NCI-H774 (cell line): ENCODE measurements at regions not wholly inside any gene's neighbourhood (a gene's known extent, or its start where the extent isn't known, plus 50 kb on each side); places are given as distances from the start of the nearest gene placed in this dataset.

ENCODE experiments used
- DNase-seq: peaks from one replicate; lab custom pipeline; 2025; lab: John Stamatoyannopoulos, UW

DNA sequence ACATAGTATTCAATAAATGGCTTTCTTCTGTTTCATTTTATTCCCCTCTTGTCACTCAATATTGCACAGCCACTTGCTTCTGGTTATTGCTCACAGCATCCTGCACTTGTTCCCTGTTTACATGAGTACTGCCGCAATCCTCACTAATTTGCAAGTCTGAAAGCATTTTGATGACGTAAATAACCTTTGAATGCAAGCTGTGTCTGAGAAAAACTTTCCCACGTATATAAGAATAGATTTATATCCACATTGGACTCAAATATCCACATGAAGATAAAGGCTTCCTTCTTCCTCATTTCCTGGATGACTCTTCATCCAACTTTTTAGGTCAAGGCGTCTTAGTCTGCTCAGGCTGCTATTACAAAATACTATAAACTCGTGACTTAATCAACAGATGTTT lies 88.2 kb upstream of the DAP start:
- no peak for DNase-seq

- no peak for DNase-seq
These were observed 83.0 kb upstream of the DAP start for GRCh38 chr5:10844016-10844415.

DNA sequence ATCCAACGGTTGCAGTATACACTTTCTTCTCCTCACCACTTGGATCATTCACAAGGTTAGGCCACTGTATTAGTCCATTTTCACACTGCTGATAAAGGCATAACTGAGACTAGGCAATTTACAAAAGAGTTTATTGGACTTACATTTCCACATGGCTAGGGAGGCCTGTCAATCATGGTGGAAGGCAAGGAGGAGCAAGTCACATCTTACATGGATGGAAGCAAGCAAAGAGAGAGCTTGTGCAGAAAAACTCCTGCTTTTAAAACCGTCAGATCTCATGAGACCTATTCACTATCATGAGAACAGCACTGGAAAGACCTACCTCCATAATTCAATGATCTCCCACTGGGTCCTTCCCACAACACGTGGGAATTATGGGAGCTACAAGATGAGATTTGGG lies 81.8 kb upstream of the DAP start:
- no peak for DNase-seq

GRCh38 chr5:10839916-10840599 lies 79.0 kb upstream of the DAP start:
- no peak for DNase-seq

DNA sequence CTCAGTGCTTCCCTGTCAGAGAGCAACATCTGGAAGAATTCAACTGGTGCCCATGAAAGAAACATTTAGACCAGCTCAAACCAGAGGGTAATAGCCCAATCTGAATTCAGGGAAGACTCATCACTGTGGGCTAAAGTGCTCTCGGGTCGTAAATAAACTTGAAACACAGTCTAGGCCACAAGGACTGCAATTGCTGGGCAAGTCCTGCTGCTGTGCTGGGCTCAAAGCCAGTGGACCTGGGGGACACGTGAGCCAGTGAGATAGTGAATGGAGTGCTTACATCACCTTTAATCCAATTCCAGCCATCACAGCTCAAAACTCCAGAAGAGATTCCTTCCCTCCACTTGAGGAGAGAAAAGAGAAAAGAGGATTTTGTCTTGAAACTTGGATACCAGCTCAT lies 78.1 kb upstream of the DAP start:
- DNase-seq, result no peak

DNA sequence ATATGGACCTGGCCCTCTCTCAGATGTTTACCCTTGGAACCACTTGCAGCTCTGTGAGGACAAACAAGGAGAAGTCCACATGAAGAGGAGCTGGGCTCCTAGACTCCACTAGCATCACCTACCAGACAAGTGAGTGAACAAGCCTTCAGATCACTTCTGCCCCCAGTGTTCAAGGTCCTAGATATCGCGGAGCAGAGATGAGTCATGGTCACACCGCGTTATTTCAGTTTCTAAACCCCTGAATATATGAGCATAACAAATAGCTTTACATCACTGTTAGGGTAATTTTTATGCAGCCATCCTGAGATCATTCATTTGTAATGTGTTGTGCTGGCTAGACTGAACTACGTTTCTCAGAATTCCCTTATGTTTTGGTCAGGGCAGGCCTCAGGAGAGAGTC lies 77.0 kb upstream of the DAP start:
- no peak for DNase-seq

DNA sequence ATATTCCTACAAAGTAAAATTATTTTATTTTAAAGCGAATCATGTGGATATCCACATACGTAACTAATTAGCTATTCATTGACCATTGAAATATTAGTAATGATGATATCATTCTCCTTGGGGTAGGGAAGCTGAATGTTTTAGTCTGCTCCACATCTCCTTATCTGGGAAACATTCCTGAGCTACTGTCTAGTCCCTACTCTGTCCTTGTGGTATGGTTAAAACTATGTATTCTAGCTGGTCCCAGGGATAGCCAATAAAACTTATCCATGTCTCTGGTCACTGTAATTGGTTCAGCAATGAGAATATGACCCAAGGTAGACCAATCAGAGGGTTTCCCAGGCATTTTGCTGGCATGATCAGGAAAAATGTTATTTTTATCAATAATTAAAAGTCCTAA lies 76.0 kb upstream of the DAP start:
- DNase-seq, result no peak

DNA sequence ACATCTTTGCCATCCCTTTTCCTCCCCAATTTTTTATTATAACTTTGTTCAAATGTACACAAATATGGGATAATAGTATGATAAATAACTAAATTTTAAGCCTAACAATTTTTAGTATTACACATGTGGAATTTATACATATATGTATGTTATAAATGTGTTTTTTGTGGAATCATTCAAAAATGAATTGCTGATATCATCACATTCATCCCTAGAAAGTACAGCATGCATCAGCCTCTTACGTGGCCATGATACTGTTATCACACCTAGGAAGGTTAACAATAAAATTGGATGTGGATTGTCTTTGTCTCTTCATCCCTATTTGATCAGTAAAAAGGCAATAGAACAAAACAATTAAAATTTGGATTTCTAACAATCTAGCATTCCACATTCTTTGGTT lies 73.7 kb upstream of the DAP start:
- no peak for DNase-seq

GRCh38 chr5:10832987-10833386 lies 72.0 kb upstream of the DAP start:
- DNase-seq, result no peak

- no peak for DNase-seq
These were observed 71.4 kb upstream of the DAP start for GRCh38 chr5:10832421-10832820.

DNA sequence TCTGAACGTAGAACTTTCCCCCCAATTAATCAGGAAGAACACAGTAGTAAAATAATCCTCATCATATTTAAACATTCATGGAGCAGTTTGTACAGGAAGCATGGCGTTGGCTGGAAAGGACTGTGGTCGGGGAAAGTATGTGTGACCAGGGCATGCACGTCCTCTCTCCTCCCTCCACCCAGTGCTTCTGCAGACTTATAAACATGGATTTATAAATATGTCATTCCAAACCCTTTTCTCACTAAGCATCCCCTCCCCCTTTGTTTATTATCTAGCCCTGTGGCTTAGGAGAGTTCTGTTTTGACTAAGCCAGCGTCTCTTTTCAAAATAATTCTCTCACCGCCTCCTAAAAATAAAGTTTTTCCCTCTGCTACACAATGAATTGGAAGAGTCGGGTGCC lies 70.4 kb upstream of the DAP start:
- DNase-seq, result no peak

GRCh38 chr5:10828241-10828640 lies 67.2 kb upstream of the DAP start:
- DNase-seq, result no peak

DNA sequence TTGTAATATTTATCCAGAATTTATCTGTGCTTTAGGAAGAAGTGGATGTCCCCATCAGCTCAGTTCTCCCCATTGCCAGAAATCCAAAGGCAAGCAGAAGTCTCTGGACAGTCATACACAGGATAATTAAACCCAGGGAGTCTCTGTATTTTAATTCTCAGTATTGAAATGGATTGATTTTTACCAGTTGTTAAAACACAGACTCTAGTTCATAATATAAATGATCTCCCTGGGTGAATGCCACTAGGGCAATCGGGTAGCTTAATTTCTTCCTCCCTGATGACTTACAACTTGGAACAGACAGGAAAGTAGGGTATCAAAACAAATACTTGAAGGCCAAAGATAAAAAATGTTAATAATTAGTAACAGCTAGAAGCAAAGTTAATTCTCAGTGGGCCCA lies 66.5 kb upstream of the DAP start:
- no peak for DNase-seq

DNA sequence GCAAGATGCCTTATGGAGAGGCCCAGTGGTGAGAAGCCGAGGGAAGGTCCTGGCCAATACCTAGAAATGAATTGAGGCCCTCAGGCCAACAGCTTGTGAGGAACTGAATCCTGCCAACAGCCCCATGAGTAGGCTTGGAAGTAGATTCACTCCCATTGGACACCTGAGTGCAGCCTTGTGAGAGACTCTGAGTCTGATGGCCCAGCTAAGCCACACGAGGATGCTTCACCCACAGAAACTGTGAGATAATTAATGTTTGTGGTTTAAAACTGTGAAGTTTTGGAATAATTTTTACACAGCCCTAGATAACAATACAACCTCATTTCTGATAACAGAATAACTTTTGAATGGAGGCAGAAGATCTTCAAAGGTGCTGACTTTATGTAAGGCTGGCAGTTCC lies 65.9 kb upstream of the DAP start:
- DNase-seq, result no peak

GRCh38 chr5:10825897-10826644 lies 65.0 kb upstream of the DAP start:
- no peak for DNase-seq

GRCh38 chr5:10812218-10812617 lies 51.2 kb upstream of the DAP start:
- no peak for DNase-seq
